Type B pancreatic cell (in vitro differentiated cells): ENCODE measurements at regions not wholly inside any gene's neighbourhood (a gene's known extent, or its start where the extent isn't known, plus 50 kb on each side); places are given as distances from the start of the nearest gene placed in this dataset.

Source experiments
- DNase-seq: peaks from one replicate; pipeline ENCODE4 v3.0.0; 2021; ENCODE audit warnings: mixed read lengths; ENCODE audit not compliant: unreplicated experiment; ENCODE audit errors: extremely low spot score
- H3K27ac Mint-ChIP-seq: 2 replicates; pipeline ENCODE4 v1.8.0; 2021; ENCODE audit warnings: mild to moderate bottlenecking, mixed read lengths
- H3K27me3 Mint-ChIP-seq: 2 replicates; pipeline ENCODE4 v1.8.0; 2021; ENCODE audit warnings: mixed read lengths
- H3K36me3 Mint-ChIP-seq: 2 replicates; pipeline ENCODE4 v1.8.0; 2021; ENCODE audit warnings: mixed read lengths
- H3K4me1 Mint-ChIP-seq: one replicate; pipeline ENCODE4 v1.8.0; 2021; ENCODE audit warnings: mixed read lengths; ENCODE audit not compliant: unreplicated experiment
- H3K4me3 Mint-ChIP-seq: 2 replicates; pipeline ENCODE4 v1.8.0; 2021; ENCODE audit warnings: mild to moderate bottlenecking, mixed read lengths
- H3K9me3 Mint-ChIP-seq: 2 replicates; pipeline ENCODE4 v1.8.0; 2021; ENCODE audit warnings: mixed read lengths
- CTCF ChIP-seq: fragments of 200-600 bp; sonication (generic); conservative IDR thresholded peaks from 2 replicates; pipeline ENCODE4 v1.5.0; 2021; ENCODE audit warnings: antibody characterized with exemption, mild to moderate bottlenecking

GRCh38 chr15:97027772-97028171 is 697.3 kb downstream of the NR2F2 start:
- peaks cover 15% of the 10 kb centered on the region for H3K9me3 Mint-ChIP-seq
- peaks cover 8% of the 10 kb centered on the region for H3K4me1 Mint-ChIP-seq
- TF ChIP-seq CTCF, result no peak
- H3K4me3 Mint-ChIP-seq, result no peak overlapping the region
- no peak overlapping the region for H3K27ac Mint-ChIP-seq
- H3K27me3 Mint-ChIP-seq, result no peaks in the 10 kb centered on the region
- DNase-seq, result no peak
- peaks cover 6% of the 10 kb centered on the region for H3K36me3 Mint-ChIP-seq

GRCh38 chr15:97030251-97030650 is 699.8 kb downstream of the NR2F2 start:
- H3K27me3 Mint-ChIP-seq, result no peaks in the 10 kb centered on the region
- H3K9me3 Mint-ChIP-seq, result peaks cover 15% of the 10 kb centered on the region
- H3K4me3 Mint-ChIP-seq, result no peak overlapping the region
- TF ChIP-seq CTCF, result no peak
- no peaks in the 10 kb centered on the region for H3K4me1 Mint-ChIP-seq
- peaks cover 3% of the 10 kb centered on the region for H3K36me3 Mint-ChIP-seq
- H3K27ac Mint-ChIP-seq, result no peak overlapping the region
- no peak for DNase-seq

GRCh38 chr15:97036301-97036700 is 705.8 kb downstream of the NR2F2 start:
- H3K9me3 Mint-ChIP-seq, result no peaks in the 10 kb centered on the region
- H3K27ac Mint-ChIP-seq, result peak overlapping the region; percentile 69
- DNase-seq, result no peak
- no peaks in the 10 kb centered on the region for H3K4me1 Mint-ChIP-seq
- H3K27me3 Mint-ChIP-seq, result no peaks in the 10 kb centered on the region
- peaks cover 1% of the 10 kb centered on the region for H3K36me3 Mint-ChIP-seq
- TF ChIP-seq CTCF, result no peak
- no peak overlapping the region for H3K4me3 Mint-ChIP-seq

GRCh38 chr15:97037080-97037479 is 706.6 kb downstream of the NR2F2 start:
- DNase-seq, result no peak
- no peak overlapping the region for H3K4me3 Mint-ChIP-seq
- TF ChIP-seq CTCF, result no peak
- no peaks in the 10 kb centered on the region for H3K4me1 Mint-ChIP-seq
- H3K27ac Mint-ChIP-seq, result no peak overlapping the region
- no peaks in the 10 kb centered on the region for H3K27me3 Mint-ChIP-seq
- no peaks in the 10 kb centered on the region for H3K36me3 Mint-ChIP-seq
- no peaks in the 10 kb centered on the region for H3K9me3 Mint-ChIP-seq

GRCh38 chr15:97045666-97046421 is 715.3 kb downstream of the NR2F2 start:
- peaks cover 11% of the 10 kb centered on the region for H3K9me3 Mint-ChIP-seq
- DNase-seq, result no peak
- H3K4me1 Mint-ChIP-seq, result peaks cover 11% of the 10 kb centered on the region
- no peaks in the 10 kb centered on the region for H3K27me3 Mint-ChIP-seq
- H3K36me3 Mint-ChIP-seq, result no peaks in the 10 kb centered on the region
- H3K27ac Mint-ChIP-seq, result peak overlapping the region; percentile 26
- no peak for TF ChIP-seq CTCF
- H3K4me3 Mint-ChIP-seq, result no peak overlapping the region
